Karpas-422 (cell line): ENCODE measurements at regions not wholly inside any gene's neighbourhood (a gene's known extent, or its start where the extent isn't known, plus 50 kb on each side); places are given as distances from the start of the nearest gene placed in this dataset.
"Not testable (repeated sequence)": the region's sequence is repeated elsewhere in the genome, so short reads cannot be mapped to it uniquely, and the experiment has no call there.

ENCODE experiments used
- DNase-seq: peaks from one replicate; pipeline ENCODE4 v3.0.0-alpha.2; 2015
- H2AFZ ChIP-seq: fragments of 200-600 bp; sonication (generic); 2 replicates; pipeline ENCODE4 v1.6.1; 2014; ENCODE audit warnings: antibody characterized with exemption, low read length, mixed read lengths
- H3K27ac ChIP-seq: fragments of 200-600 bp; sonication (generic); 2 replicates; pipeline ENCODE4 v1.5.1; 2014; ENCODE audit warnings: mild to moderate bottlenecking, low read length, moderate library complexity
- H3K27me3 ChIP-seq: fragments of 200-600 bp; sonication (generic); 2 replicates; pipeline ENCODE4 v1.6.1; 2014; ENCODE audit warnings: low read length, mixed read lengths
- H3K36me3 ChIP-seq: fragments of 200-600 bp; sonication (generic); 2 replicates; pipeline ENCODE4 v1.6.1; 2014; ENCODE audit warnings: low read length, mixed read lengths; ENCODE audit not compliant: insufficient read depth
- H3K4me1 ChIP-seq: fragments of 200-600 bp; sonication (generic); 2 replicates; pipeline ENCODE4 v1.6.1; 2014; ENCODE audit warnings: mild to moderate bottlenecking, low read length, mixed read lengths
- H3K4me2 ChIP-seq: fragments of 200-600 bp; sonication (generic); 2 replicates; pipeline ENCODE4 v1.6.1; 2014; ENCODE audit warnings: low read length, low read depth, mild to moderate bottlenecking; ENCODE audit not compliant: poor library complexity, severe bottlenecking
- H3K4me3 ChIP-seq: fragments of 200-600 bp; sonication (generic); 2 replicates; pipeline ENCODE4 v1.5.1; 2014; ENCODE audit warnings: mild to moderate bottlenecking, antibody characterized with exemption, low read length, mixed read lengths
- H3K79me2 ChIP-seq: fragments of 200-600 bp; sonication (generic); 2 replicates; pipeline ENCODE4 v1.6.1; 2014; ENCODE audit warnings: mild to moderate bottlenecking, low read length, mixed read lengths
- H3K9ac ChIP-seq: fragments of 200-600 bp; sonication (generic); 2 replicates; pipeline ENCODE4 v1.6.0; 2014; ENCODE audit warnings: low read length
- H3K9me2 ChIP-seq: fragments of 200-600 bp; sonication (generic), shearing (Covaris generic); replicated peaks from 2 replicates; pipeline ENCODE4 v1.6.0; 2014; ENCODE audit warnings: mild to moderate bottlenecking, low read length, moderate library complexity; ENCODE audit not compliant: insufficient read depth
- H3K9me3 ChIP-seq: fragments of 300-700, 200-600 bp; sonication (generic); 2 replicates; pipeline ENCODE4 v1.6.1; 2014; ENCODE audit warnings: low read length, mixed read lengths
- H4K20me1 ChIP-seq: fragments of 200-600 bp; sonication (generic); 2 replicates; pipeline ENCODE4 v1.6.1; 2014; ENCODE audit warnings: mild to moderate bottlenecking, antibody characterized with exemption, low read length, low read depth; ENCODE audit not compliant: insufficient read depth

DNA sequence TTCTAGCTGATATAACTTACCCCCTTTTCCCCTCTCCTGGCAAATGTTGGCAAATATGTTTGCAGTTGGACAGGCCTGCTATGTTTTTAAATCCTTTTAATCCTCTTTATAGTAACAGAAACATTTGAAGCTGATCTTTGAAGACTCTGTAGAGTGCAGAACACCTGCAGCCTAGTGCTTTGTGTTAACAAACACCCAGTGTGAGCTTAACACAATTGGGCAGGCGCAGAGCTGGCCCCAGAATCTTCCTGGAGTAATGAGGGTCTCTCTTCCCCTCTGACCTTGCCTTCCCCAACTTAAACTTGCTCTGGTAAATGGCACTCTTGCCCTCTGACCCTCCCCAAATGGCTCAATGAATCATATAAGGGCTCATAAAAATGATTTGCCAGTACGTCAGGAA is 247.9 kb upstream of the LYPLAL1 start:
- Histone ChIP-seq H3K9me2 (no peaks in the 10 kb centered on the region), H3K4me2 (no peak overlapping the region), H3K27ac (no peak overlapping the region), H3K36me3 (no peaks in the 10 kb centered on the region), H3K4me3 (no peak overlapping the region), H4K20me1 (no peaks in the 10 kb centered on the region), H3K79me2 (no peaks in the 10 kb centered on the region), H3K4me1 (no peaks in the 10 kb centered on the region), H3K27me3 (0 out of 2 replicates have a peak, but pooled peaks cover 3% of the 10 kb centered on the region), H2AFZ (no peak overlapping the region), H3K9ac (no peak overlapping the region), H3K9me3 (no peaks in the 10 kb centered on the region)
- no peak for DNase-seq

DNA sequence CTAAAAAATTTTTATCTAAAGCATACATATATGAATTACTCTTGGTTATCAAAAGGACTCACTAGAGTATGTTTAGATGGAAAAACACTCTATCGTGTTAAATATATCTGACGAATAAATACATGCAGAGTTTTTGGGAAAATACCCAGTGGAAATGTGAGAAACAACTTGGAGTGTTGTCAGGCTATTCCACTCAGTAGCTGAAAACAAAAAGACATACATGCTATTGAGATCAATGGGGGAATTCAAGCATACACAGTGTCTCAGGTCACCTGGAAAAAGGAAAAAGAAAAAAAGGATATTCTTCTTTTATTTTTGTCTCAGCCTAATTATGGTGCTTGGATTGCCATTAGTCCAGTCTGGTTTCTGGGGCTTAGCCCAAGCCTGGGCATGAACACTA is 247.0 kb upstream of the LYPLAL1 start:
- H2AFZ ChIP-seq: no peak overlapping the region
- no peaks in the 10 kb centered on the region for H3K36me3 ChIP-seq
- H3K27ac ChIP-seq: no peak overlapping the region
- no peak for DNase-seq
- H3K9ac ChIP-seq: no peak overlapping the region
- no peaks in the 10 kb centered on the region for H4K20me1 ChIP-seq
- H3K4me1 ChIP-seq: no peaks in the 10 kb centered on the region
- H3K27me3 ChIP-seq: 0 out of 2 replicates have a peak, but pooled peaks cover 3% of the 10 kb centered on the region
- H3K9me3 ChIP-seq: no peaks in the 10 kb centered on the region
- H3K4me3 ChIP-seq: no peak overlapping the region
- H3K79me2 ChIP-seq: no peaks in the 10 kb centered on the region
- H3K9me2 ChIP-seq: no peaks in the 10 kb centered on the region
- no peak overlapping the region for H3K4me2 ChIP-seq

DNA sequence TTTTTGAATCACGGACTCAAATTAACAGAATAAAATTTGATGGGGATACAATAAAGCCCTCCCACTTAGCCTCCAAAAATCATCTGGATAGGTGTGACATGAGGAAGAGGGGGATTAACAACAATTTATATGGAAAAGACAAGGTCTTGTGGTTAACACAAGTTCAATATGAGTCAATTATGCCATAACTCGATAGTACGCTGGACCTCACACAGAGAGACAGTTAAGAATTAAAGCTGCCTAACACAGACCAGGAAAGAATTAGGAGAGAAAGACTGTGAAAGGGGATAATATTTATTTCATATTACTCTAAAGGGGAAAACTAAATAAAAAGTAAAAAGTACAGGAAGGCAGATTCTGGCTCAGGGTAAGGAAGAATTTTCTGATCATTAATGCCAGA is 243.7 kb upstream of the LYPLAL1 start:
- no peaks in the 10 kb centered on the region for H3K4me1 ChIP-seq
- no peaks in the 10 kb centered on the region for H3K36me3 ChIP-seq
- H3K4me3 ChIP-seq: no peak overlapping the region
- no peaks in the 10 kb centered on the region for H3K79me2 ChIP-seq
- no peak overlapping the region for H3K9ac ChIP-seq
- no peak overlapping the region for H3K27ac ChIP-seq
- no peak overlapping the region for H3K4me2 ChIP-seq
- H2AFZ ChIP-seq: no peak overlapping the region
- DNase-seq: no peak
- no peaks in the 10 kb centered on the region for H3K27me3 ChIP-seq
- no peaks in the 10 kb centered on the region for H3K9me3 ChIP-seq
- H3K9me2 ChIP-seq: no peaks in the 10 kb centered on the region
- H4K20me1 ChIP-seq: no peaks in the 10 kb centered on the region

DNA sequence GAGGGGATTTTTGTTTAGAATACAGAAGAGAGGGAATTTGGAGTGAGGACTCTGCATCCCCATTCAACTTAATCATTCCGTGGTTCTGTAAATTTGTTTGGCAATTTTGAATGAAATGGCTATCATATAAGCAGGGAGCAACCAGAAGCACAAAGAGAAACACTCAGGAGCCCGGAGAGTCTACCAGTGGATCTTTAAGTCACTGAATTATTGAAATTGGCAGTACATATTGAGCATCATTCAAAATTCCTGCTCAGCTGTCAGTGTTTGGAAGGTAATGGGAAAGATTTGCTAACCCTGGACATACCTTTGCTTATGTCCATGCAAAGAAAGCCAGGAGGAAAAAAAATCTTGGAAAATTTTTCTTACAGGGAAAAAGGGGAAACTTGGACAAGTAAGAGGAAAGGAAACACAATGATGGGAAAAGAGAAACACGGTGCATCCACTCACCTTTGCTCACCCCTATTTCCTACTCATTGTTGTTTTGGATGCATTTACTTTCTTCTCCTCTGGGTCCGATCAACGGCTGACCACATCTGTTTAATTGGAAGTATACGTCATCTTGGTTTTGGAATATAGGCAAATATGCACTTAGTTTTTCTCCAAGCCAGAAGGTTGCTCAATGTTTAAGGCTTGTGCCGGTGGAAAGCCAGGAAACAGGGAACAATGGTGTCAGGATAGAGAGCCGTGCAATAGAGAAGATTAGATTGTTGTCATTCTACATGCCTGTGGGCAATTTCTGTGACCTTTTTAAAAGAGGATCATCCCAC is 243.0 kb upstream of the LYPLAL1 start:
- H3K9me3 ChIP-seq: no peaks in the 10 kb centered on the region
- H3K4me2 ChIP-seq: no peak overlapping the region

DNA sequence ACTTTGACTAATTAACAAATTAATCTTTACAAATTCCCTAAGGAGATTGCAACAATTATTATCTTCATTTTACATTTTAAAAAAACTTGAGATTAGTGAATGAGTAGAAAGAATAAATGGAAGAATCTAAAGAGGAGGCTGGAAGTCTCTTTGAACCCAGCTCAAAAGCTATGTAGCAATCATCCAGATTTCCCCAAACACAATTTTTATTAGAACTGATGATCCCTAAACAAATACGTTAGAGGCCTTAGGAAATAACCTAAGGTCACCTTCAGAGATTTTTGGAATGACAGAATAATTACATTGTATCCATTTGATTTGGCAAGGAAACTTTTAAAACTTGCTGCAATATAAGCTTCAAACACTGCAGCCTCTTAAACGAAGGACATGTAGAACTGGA is 242.4 kb upstream of the LYPLAL1 start:
- Histone ChIP-seq H3K27me3 (no peaks in the 10 kb centered on the region), H3K9me2 (no peaks in the 10 kb centered on the region), H3K4me2 (no peak overlapping the region), H2AFZ (no peak overlapping the region), H3K27ac (no peak overlapping the region), H3K4me1 (no peaks in the 10 kb centered on the region), H4K20me1 (no peaks in the 10 kb centered on the region), H3K4me3 (no peak overlapping the region), H3K36me3 (no peaks in the 10 kb centered on the region), H3K9me3 (no peaks in the 10 kb centered on the region), H3K9ac (no peak overlapping the region), H3K79me2 (no peaks in the 10 kb centered on the region)
- no peak for DNase-seq

More for the DNA sequence above, 243.0 kb upstream of the LYPLAL1 start:
- no peak overlapping the region for H2AFZ ChIP-seq
- no peaks in the 10 kb centered on the region for H3K36me3 ChIP-seq
- H3K79me2 ChIP-seq: no peaks in the 10 kb centered on the region
- no peaks in the 10 kb centered on the region for H3K9me2 ChIP-seq
- no peak overlapping the region for H3K27ac ChIP-seq
- no peak overlapping the region for H3K9ac ChIP-seq
- H3K4me3 ChIP-seq: no peak overlapping the region
- no peaks in the 10 kb centered on the region for H3K27me3 ChIP-seq
- DNase-seq: no peak
- no peaks in the 10 kb centered on the region for H4K20me1 ChIP-seq
- no peaks in the 10 kb centered on the region for H3K4me1 ChIP-seq

DNA sequence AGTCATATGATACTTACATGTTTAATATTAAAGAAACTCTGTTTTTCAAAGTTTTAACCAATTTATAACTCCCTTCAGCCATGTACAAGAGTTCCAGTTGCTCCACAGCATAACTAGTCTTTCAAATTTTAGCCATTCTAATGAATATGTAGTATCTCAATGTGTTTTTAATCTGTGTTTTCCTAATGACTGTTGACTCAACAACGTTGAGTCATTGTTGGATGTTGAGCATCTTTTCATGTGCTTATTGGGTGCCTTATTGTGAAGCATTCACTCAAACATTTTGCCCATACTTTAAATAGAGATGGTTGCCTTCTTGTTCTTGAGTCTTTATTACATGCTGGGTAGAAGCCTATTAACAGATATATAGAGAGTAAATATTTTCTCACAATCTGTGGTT is 240.2 kb upstream of the LYPLAL1 start:
- no peaks in the 10 kb centered on the region for H4K20me1 ChIP-seq

DNA sequence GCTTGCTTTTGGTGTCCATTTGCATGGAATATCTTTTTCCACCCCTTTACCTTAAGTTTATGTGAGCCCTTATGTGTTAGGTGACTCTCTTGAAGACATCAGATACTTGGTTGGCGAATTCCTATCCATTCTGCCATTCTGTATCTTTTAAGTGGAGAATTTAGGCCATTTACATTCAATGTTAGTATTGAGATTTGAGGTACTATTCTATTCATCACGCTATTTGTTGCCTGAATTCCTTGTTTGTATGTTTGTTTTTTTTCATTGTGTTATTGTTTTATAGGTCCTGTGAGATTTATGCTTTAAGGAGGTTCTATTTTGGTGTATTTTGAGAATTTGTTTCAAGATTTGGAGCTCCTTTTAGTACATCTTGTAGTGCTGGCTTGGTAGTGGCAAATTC is 238.3 kb upstream of the LYPLAL1 start:
- not testable (repeated sequence) for H3K4me3 ChIP-seq, H3K9me2 ChIP-seq

More for the DNA sequence above, 240.2 kb upstream of the LYPLAL1 start:
- Histone ChIP-seq H2AFZ (no peak overlapping the region), H3K27ac (no peak overlapping the region), H3K27me3 (no peaks in the 10 kb centered on the region), H3K36me3 (no peaks in the 10 kb centered on the region), H3K79me2 (no peaks in the 10 kb centered on the region), H3K4me1 (no peaks in the 10 kb centered on the region), H3K4me2 (no peak overlapping the region), H3K9ac (no peak overlapping the region), H3K9me3 (no peaks in the 10 kb centered on the region), H3K9me2 (no peaks in the 10 kb centered on the region), H3K4me3 (no peak overlapping the region)
- no peak for DNase-seq

DNA sequence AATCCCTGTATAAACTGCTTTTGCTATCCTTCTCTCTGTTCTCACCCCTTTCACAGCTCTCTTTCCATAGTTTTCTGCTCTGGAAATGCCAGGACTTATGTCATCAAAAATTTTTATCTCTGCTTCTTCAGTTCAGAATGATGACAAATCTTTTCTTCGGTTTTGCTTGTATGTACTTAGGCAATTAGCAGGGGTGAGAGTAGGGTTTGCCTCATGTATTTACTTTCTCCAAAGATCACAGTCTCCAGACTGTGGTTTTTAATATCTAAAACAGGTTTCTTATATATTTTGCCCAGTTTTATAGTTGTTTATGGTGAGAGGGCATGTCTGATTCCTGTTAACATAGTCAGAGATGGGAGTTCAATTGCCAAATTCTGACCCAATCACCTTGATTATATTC is 235.4 kb upstream of the LYPLAL1 start:
- Histone ChIP-seq H3K4me1 (no peaks in the 10 kb centered on the region), H3K27me3 (no peaks in the 10 kb centered on the region), H3K9ac (no peak overlapping the region), H3K4me3 (no peak overlapping the region), H3K79me2 (no peaks in the 10 kb centered on the region), H3K36me3 (no peaks in the 10 kb centered on the region), H3K4me2 (no peak overlapping the region), H3K9me2 (no peaks in the 10 kb centered on the region), H2AFZ (no peak overlapping the region), H3K27ac (no peak overlapping the region), H4K20me1 (no peaks in the 10 kb centered on the region), H3K9me3 (no peaks in the 10 kb centered on the region)
- DNase-seq: no peak

More for the DNA sequence above, 238.3 kb upstream of the LYPLAL1 start:
- not testable (repeated sequence) for H2AFZ ChIP-seq, H3K79me2 ChIP-seq, H3K36me3 ChIP-seq, H3K27ac ChIP-seq, H4K20me1 ChIP-seq, H3K9me3 ChIP-seq, H3K4me2 ChIP-seq, H3K4me1 ChIP-seq, DNase-seq, H3K9ac ChIP-seq, H3K27me3 ChIP-seq
